IgD-negative memory B cell (primary cell): ENCODE measurements at regions not wholly inside any gene's neighbourhood (a gene's known extent, or its start where the extent isn't known, plus 50 kb on each side); places are given as distances from the start of the nearest gene placed in this dataset.
A peak's percentile ranks its signal among the peaks of the same experiment; 100 is the strongest.
"Not testable (repeated sequence)": the region's sequence is repeated elsewhere in the genome, so short reads cannot be mapped to it uniquely, and the experiment has no call there.

ENCODE experiments used
- H3K27ac Mint-ChIP-seq, 3 donors: one replicate each; pipeline ENCODE4 v1.8.0; 2020 to 2022; ENCODE audit warnings: mild to moderate bottlenecking in 3 of 3, mixed read lengths in 3 of 3, moderate library complexity in 1 of 3
- H3K27me3 Mint-ChIP-seq: one replicate; pipeline ENCODE4 v1.8.0; 2021; ENCODE audit warnings: mixed read lengths
- H3K36me3 Mint-ChIP-seq: one replicate; pipeline ENCODE4 v1.8.0; 2020; ENCODE audit warnings: mild to moderate bottlenecking, mixed read lengths
- H3K4me1 Mint-ChIP-seq, 3 donors: one replicate each; pipeline ENCODE4 v1.8.0; 2020 to 2022; ENCODE audit warnings: mixed read lengths in 3 of 3, mild to moderate bottlenecking in 1 of 3
- H3K4me3 Mint-ChIP-seq, 4 donors: one replicate each; pipeline ENCODE4 v1.8.0; 2020 to 2022; ENCODE audit warnings: mild to moderate bottlenecking in 4 of 4, mixed read lengths in 4 of 4, moderate library complexity in 3 of 4
- H3K9me3 Mint-ChIP-seq, 3 donors: one replicate each; pipeline ENCODE4 v1.8.0; 2020 to 2021; ENCODE audit warnings: mixed read lengths in 3 of 3, mild to moderate bottlenecking in 1 of 3

DNA sequence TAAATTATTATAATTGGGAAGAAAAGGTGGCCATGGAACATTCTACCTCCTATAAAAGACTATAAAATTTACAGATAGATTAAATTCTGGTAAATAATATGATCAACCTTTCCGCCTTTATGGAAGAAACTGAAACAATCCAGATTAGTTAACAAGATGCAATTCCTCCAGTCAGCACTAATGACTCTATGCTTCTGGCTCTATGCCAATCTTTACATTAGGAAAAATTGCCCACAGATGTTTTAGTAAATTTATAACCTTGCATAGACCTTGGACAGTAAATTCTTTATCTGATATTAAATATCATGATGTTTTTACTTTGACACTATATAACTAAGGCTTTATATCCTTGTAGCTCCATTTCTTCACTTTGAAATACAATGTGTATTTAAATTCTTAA lies 2302.5 kb downstream of the ARAP2 start:
- no peak overlapping the region for H3K4me3 Mint-ChIP-seq
- no peaks in the 10 kb centered on the region for H3K36me3 Mint-ChIP-seq
- H3K9me3 Mint-ChIP-seq: peaks cover 0 to 9% (median 0%) of the 10 kb centered on the region in 3 donors
- H3K27ac Mint-ChIP-seq: no peak overlapping the region
- no peaks in the 10 kb centered on the region for H3K4me1 Mint-ChIP-seq
- no peaks in the 10 kb centered on the region for H3K27me3 Mint-ChIP-seq

GRCh38 chr4:33948921-33949320 lies 2295.4 kb downstream of the ARAP2 start:
- Mint-ChIP-seq H3K4me1 (no peaks in the 10 kb centered on the region), H3K27ac (no peak overlapping the region), H3K9me3 (peaks cover 0 to 6% (median 0%) of the 10 kb centered on the region in 3 donors), H3K27me3 (no peaks in the 10 kb centered on the region), H3K36me3 (no peaks in the 10 kb centered on the region), H3K4me3 (no peak overlapping the region)

DNA sequence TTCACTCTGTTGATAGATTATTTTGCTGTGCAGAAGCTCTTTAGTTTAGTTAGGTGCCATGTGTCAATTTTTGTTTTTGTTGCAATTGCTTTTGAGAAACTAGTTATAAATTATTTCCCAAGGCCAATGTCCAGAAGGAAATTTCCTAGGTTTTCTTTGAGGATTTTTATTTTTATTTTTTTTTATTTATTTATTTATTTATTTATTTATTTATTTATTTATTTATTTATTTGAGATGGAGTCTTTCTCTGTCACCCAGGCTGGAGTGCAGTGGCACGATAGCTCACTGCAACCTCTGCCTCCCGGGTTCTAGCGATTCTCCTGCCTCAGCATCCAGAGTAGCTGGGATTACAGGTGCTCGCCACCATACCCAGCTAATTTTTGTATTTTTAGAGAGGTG lies 2290.5 kb downstream of the ARAP2 start:
- not testable (repeated sequence) for H3K4me1 Mint-ChIP-seq, H3K4me3 Mint-ChIP-seq, H3K27me3 Mint-ChIP-seq, H3K27ac Mint-ChIP-seq, H3K36me3 Mint-ChIP-seq
- H3K9me3 Mint-ChIP-seq: peaks cover 0 to 11% (median 1%) of the 10 kb centered on the region in 3 donors

GRCh38 chr4:33954759-33955158 lies 2289.6 kb downstream of the ARAP2 start:
- Mint-ChIP-seq H3K27me3 (no peaks in the 10 kb centered on the region), H3K4me1 (no peaks in the 10 kb centered on the region), H3K9me3 (peaks cover 0 to 11% (median 1%) of the 10 kb centered on the region in 3 donors), H3K36me3 (no peaks in the 10 kb centered on the region), H3K4me3 (no peak overlapping the region), H3K27ac (no peak overlapping the region)

DNA sequence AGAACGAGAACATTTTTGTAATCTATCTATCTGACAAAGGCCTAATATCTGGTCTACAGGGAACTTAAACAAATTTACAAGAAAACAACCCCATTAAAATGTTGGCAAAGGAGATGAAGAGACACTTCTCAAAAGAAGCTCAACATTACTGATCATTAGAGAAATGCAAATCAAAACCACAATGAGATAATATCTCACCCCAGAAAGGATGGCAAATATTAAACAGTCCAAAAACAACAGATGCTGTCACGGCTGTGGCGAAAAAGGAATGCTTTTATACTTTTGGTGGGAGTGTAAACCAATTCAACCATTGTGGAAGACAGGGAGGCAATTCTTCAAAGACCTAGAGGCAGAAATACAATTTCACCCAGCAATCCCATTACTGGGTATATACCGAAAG lies 2284.8 kb downstream of the ARAP2 start:
- H3K4me1 Mint-ChIP-seq: no peaks in the 10 kb centered on the region
- H3K27me3 Mint-ChIP-seq: no peaks in the 10 kb centered on the region
- peaks cover 0 to 11% (median 1%) of the 10 kb centered on the region in 3 donors for H3K9me3 Mint-ChIP-seq
- no peaks in the 10 kb centered on the region for H3K36me3 Mint-ChIP-seq
- H3K27ac Mint-ChIP-seq: no peak overlapping the region
- no peak overlapping the region for H3K4me3 Mint-ChIP-seq

GRCh38 chr4:33961761-33962160 lies 2282.6 kb downstream of the ARAP2 start:
- Mint-ChIP-seq H3K27ac (no peak overlapping the region), H3K36me3 (no peaks in the 10 kb centered on the region)

GRCh38 chr4:33966808-33967207 lies 2277.5 kb downstream of the ARAP2 start:
- H3K27me3 Mint-ChIP-seq: no peaks in the 10 kb centered on the region
- no peaks in the 10 kb centered on the region for H3K4me1 Mint-ChIP-seq
- H3K27ac Mint-ChIP-seq: no peak overlapping the region
- no peaks in the 10 kb centered on the region for H3K36me3 Mint-ChIP-seq
- H3K4me3 Mint-ChIP-seq: peak overlapping the region in 1 of 4 donors; percentile 17
- peaks cover 0 to 14% (median 4%) of the 10 kb centered on the region in 3 donors for H3K9me3 Mint-ChIP-seq

More at GRCh38 chr4:33961761-33962160, 2282.6 kb downstream of the ARAP2 start:
- Mint-ChIP-seq H3K9me3 (peaks cover 0 to 10% (median 3%) of the 10 kb centered on the region in 3 donors), H3K4me1 (no peaks in the 10 kb centered on the region), H3K4me3 (no peak overlapping the region), H3K27me3 (no peaks in the 10 kb centered on the region)

DNA sequence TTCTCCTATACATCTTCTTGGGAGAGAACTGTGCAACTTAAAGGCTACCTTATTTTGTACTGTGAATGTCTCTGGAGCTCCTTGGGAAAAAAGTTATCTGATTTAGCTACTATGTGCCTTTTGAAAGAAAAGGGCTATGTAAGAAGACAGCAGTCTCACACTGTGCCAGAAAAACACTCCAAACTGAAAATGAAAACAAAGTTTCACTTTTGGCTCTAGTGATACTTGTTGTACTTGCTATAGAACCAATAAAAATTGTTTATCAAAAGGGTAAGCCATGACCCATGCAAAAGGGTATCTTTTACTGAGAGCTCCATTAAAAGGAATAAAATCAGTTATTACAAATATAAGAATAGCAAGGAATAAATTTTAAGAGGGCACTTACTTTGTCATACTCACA lies 2270.0 kb downstream of the ARAP2 start:
- Mint-ChIP-seq H3K4me3 (no peak overlapping the region), H3K4me1 (no peaks in the 10 kb centered on the region), H3K36me3 (no peaks in the 10 kb centered on the region), H3K27me3 (no peaks in the 10 kb centered on the region), H3K9me3 (peaks cover 0 to 8% (median 5%) of the 10 kb centered on the region in 3 donors), H3K27ac (no peak overlapping the region)

DNA sequence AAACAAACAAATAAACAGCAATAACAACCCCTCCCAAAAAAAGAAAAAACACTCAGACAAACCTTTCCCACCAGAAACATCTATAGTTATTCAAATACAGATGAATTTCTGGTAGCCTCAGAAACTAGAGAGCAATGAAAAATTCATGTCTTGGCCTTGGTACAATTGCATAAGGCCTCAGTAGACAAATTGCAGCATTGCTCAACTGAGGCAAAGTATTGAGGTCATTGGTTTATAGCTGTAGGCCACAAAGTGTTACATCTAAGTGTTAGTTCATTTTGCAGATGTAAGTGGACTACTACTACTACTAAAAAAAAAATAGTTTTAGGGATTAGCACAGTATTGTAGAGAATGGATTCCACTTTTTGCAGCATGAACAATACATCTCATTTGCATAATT lies 2268.3 kb downstream of the ARAP2 start:
- Mint-ChIP-seq H3K27ac (no peak overlapping the region), H3K27me3 (no peaks in the 10 kb centered on the region), H3K4me3 (no peak overlapping the region), H3K9me3 (peaks cover 0 to 8% (median 4%) of the 10 kb centered on the region in 3 donors), H3K36me3 (no peaks in the 10 kb centered on the region), H3K4me1 (no peaks in the 10 kb centered on the region)

DNA sequence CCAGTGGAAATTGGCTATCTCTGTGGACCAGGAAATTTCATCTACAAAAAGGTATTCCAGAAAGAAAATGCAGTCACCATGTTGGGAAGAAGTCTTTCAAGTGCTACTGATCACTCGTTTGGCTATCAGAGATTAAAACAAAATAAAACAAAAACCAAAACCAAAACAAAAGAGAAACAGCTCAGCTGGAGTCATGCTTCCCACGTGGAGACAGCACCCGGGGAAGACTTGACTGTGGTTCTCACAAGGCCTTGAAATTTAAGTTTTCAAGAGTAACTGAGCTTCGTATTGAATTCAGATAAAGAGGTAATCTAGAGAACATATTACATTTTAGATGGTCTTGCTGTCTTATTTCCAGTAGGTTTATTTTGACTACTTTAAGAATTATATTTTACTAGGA lies 2264.5 kb downstream of the ARAP2 start:
- H3K27me3 Mint-ChIP-seq, H3K36me3 Mint-ChIP-seq, H3K4me1 Mint-ChIP-seq, H3K9me3 Mint-ChIP-seq, H3K27ac Mint-ChIP-seq, H3K4me3 Mint-ChIP-seq: not testable (repeated sequence)

- Mint-ChIP-seq H3K9me3 (peaks cover 0 to 6% (median 5%) of the 10 kb centered on the region in 3 donors), H3K27me3 (no peaks in the 10 kb centered on the region), H3K27ac (no peak overlapping the region), H3K4me1 (no peaks in the 10 kb centered on the region), H3K36me3 (no peaks in the 10 kb centered on the region), H3K4me3 (no peak overlapping the region)
Observed at GRCh38 chr4:33980361-33980760, 2264.0 kb downstream of the ARAP2 start.

GRCh38 chr4:33989820-33990443 lies 2254.4 kb downstream of the ARAP2 start:
- Mint-ChIP-seq H3K27ac (no peak overlapping the region), H3K9me3 (peaks cover 0 to 4% (median 2%) of the 10 kb centered on the region in 3 donors), H3K4me1 (no peaks in the 10 kb centered on the region), H3K36me3 (no peaks in the 10 kb centered on the region), H3K4me3 (no peak overlapping the region), H3K27me3 (no peaks in the 10 kb centered on the region)

GRCh38 chr4:33996075-33996718 lies 2248.1 kb downstream of the ARAP2 start:
- Mint-ChIP-seq H3K4me1 (no peaks in the 10 kb centered on the region), H3K36me3 (no peaks in the 10 kb centered on the region), H3K4me3 (no peak overlapping the region), H3K27me3 (no peaks in the 10 kb centered on the region), H3K9me3 (peaks cover 0 to 7% (median 4%) of the 10 kb centered on the region in 3 donors), H3K27ac (no peak overlapping the region)

DNA sequence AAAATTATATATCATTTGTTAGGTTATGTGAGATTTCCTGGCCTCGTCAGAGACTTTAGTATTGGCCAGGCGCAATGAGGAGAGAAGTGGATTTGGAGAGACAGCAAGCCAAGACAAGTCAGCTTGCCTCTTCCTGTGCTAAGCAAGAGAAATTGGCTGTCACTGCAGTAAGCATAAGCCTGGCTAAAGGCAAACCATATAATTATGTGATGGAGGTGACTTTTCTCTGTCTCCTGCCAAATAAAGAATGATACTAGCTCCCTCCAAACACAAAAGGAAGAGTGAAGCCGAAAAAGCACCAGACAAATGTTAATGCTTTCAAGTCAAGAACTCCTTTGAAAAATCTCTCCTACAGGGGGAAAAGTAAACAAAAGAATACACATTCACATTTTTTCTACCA lies 2246.0 kb downstream of the ARAP2 start:
- Mint-ChIP-seq H3K4me1 (no peaks in the 10 kb centered on the region), H3K4me3 (no peak overlapping the region), H3K9me3 (peaks cover 0 to 11% (median 4%) of the 10 kb centered on the region in 3 donors), H3K36me3 (no peaks in the 10 kb centered on the region), H3K27me3 (no peaks in the 10 kb centered on the region), H3K27ac (no peak overlapping the region)

GRCh38 chr4:34000356-34000755 lies 2244.0 kb downstream of the ARAP2 start:
- no peaks in the 10 kb centered on the region for H3K27me3 Mint-ChIP-seq

DNA sequence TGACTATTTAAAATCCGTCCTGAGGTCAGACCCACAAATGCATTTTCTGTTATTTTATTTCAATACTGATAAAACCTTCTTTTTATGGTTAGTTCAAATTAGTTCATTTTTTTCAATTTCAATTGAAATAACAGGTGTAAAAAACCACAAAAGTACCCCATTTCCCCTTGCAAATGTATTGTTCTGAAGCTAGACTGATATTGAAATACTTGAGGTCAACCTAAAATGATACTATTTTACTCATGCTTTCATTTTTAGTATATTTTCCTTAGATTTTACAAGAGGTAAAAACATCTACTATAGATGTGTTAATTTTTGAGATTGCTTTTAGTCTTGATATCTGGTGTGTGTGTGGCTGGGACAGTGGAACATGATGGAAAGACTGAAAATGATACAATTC lies 2237.8 kb downstream of the ARAP2 start:
- not testable (repeated sequence) for H3K36me3 Mint-ChIP-seq

More at GRCh38 chr4:34000356-34000755, 2244.0 kb downstream of the ARAP2 start:
- Mint-ChIP-seq H3K9me3 (peaks cover 0 to 11% (median 4%) of the 10 kb centered on the region in 3 donors), H3K36me3 (no peaks in the 10 kb centered on the region), H3K27ac (no peak overlapping the region), H3K4me1 (no peaks in the 10 kb centered on the region), H3K4me3 (no peak overlapping the region)

More for the DNA sequence above, 2237.8 kb downstream of the ARAP2 start:
- not testable (repeated sequence) for H3K4me3 Mint-ChIP-seq, H3K27ac Mint-ChIP-seq, H3K4me1 Mint-ChIP-seq, H3K27me3 Mint-ChIP-seq, H3K9me3 Mint-ChIP-seq
